IMR-90 (cell line): ENCODE measurements at regions not wholly inside any gene's neighbourhood (a gene's known extent, or its start where the extent isn't known, plus 50 kb on each side); places are given as distances from the start of the nearest gene placed in this dataset.

Experiments used
- ATAC-seq: fragments of 200-7000 bp; cut with Tn5 transposase; 2 replicates; pipeline ENCODE4 v1.9.1; 2020; ENCODE audit warnings: low read depth, mild to moderate bottlenecking, moderate library complexity
- BruUV-seq: library from RNA; stranded (reverse); fragments of 400-500 nt; replicated peaks from 2 replicates; lab custom pipeline; 2021; lab: Mats Ljungman, UMichigan
- CTCF ChIA-PET: fragments of 300-600 bp; formaldehyde crosslinking; extraction: SDS; loops from one replicate; lab custom pipeline; 2021; ENCODE audit warnings: antibody characterized with exemption; lab: Yijun Ruan, JAX
- POLR2A ChIA-PET: fragments of 300-600 bp; sonication (Branson Sonifier 250); formaldehyde crosslinking; loops from one replicate; lab custom pipeline; 2022; ENCODE audit warnings: antibody characterized with exemption; ENCODE audit not compliant: unreplicated experiment; lab: Charles Lee
- DNase-seq: peaks from one replicate; pipeline ENCODE4 v3.0.0; 2013
- H2AFZ ChIP-seq: replicated peaks from 2 replicates; pipeline ENCODE3; 2013; ENCODE audit warnings: low read length, mild to moderate bottlenecking; ENCODE audit not compliant: poor library complexity
- H2AK5ac ChIP-seq: 2 replicates; pipeline ENCODE4 v1.6.1; 2013; ENCODE audit warnings: low read depth, low read length, inconsistent platforms
- H2AK9ac ChIP-seq: replicated peaks from 2 replicates; pipeline ENCODE3; 2013; ENCODE audit warnings: mild to moderate bottlenecking, low read depth, low read length, moderate library complexity; ENCODE audit not compliant: poor library complexity
- H2BK120ac ChIP-seq: 2 replicates; pipeline ENCODE4 v1.6.1; 2013; ENCODE audit warnings: low read depth, low read length, inconsistent platforms
- H2BK15ac ChIP-seq: 3 replicates; pipeline ENCODE4 v1.6.1; 2013; ENCODE audit warnings: low read depth, low read length, inconsistent platforms
- H2BK20ac ChIP-seq: 2 replicates; pipeline ENCODE4 v1.6.1; 2013; ENCODE audit warnings: low read depth, mild to moderate bottlenecking, inconsistent platforms, low read length, moderate library complexity
- H2BK5ac ChIP-seq: 2 replicates; pipeline ENCODE4 v1.6.1; 2013; ENCODE audit warnings: mild to moderate bottlenecking, low read depth, low read length, inconsistent platforms; ENCODE audit not compliant: poor library complexity, severe bottlenecking
- H3K14ac ChIP-seq: replicated peaks from 2 replicates; pipeline ENCODE4 v1.6.1; 2013; ENCODE audit warnings: low read depth, low read length, inconsistent platforms
- H3K18ac ChIP-seq: 2 replicates; pipeline ENCODE4 v1.6.1; 2013; ENCODE audit warnings: low read depth, low read length, control low read depth
- H3K23ac ChIP-seq: 2 replicates; pipeline ENCODE4 v1.6.1; 2013; ENCODE audit warnings: low read depth, low read length, inconsistent platforms
- H3K27ac ChIP-seq: 2 replicates; pipeline ENCODE4 v1.5.1; 2013; ENCODE audit warnings: mild to moderate bottlenecking, control low read depth, low read length; ENCODE audit not compliant: insufficient read depth
- H3K27me3 ChIP-seq: 2 replicates; pipeline ENCODE4 v1.6.1; 2013; ENCODE audit warnings: low read length; ENCODE audit not compliant: control insufficient read depth, insufficient read depth
- H3K36me3 ChIP-seq: 2 replicates; pipeline ENCODE4 v1.6.1; 2013; ENCODE audit warnings: low read length, mixed read lengths; ENCODE audit not compliant: control insufficient read depth, insufficient read depth
- H3K4ac ChIP-seq: 2 replicates; pipeline ENCODE4 v1.6.1; 2013; ENCODE audit warnings: low read depth, low read length, inconsistent platforms
- H3K4me1 ChIP-seq: 2 replicates; pipeline ENCODE4 v1.6.1; 2013; ENCODE audit warnings: low read length, mixed read lengths; ENCODE audit not compliant: control insufficient read depth, insufficient read depth
- H3K4me2 ChIP-seq: 2 replicates; pipeline ENCODE4 v1.6.1; 2013; ENCODE audit warnings: low read depth, mild to moderate bottlenecking, control low read depth, low read length, moderate library complexity
- H3K4me3 ChIP-seq: 2 replicates; pipeline ENCODE4 v1.5.1; 2013; ENCODE audit warnings: low read depth, mild to moderate bottlenecking, control low read depth, low read length, moderate library complexity; ENCODE audit not compliant: insufficient read depth
- H3K56ac ChIP-seq: 2 replicates; pipeline ENCODE4 v1.6.1; 2013; ENCODE audit warnings: low read length, inconsistent platforms; ENCODE audit not compliant: insufficient read depth; ENCODE audit errors: extremely low read depth
- H3K79me1 ChIP-seq, 2 experiments: 2 replicates each; pipeline ENCODE4 v1.6.1; 2013; ENCODE audit warnings: low read length in 2 of 2, inconsistent platforms in 1 of 2, low read depth in 1 of 2
- H3K9ac ChIP-seq: 2 replicates; pipeline ENCODE4 v1.6.1; 2013; ENCODE audit warnings: low read depth, low read length, control low read depth
- H3K9me1 ChIP-seq: 2 replicates; pipeline ENCODE4 v1.6.1; 2013; ENCODE audit warnings: low read length, inconsistent platforms; ENCODE audit not compliant: insufficient read depth
- H3K9me3 ChIP-seq: 2 replicates; pipeline ENCODE4 v1.6.1; 2013; ENCODE audit warnings: low read length; ENCODE audit not compliant: control insufficient read depth, insufficient read depth
- H4K20me1 ChIP-seq: 2 replicates; pipeline ENCODE4 v1.6.1; 2013; ENCODE audit warnings: low read length, inconsistent platforms; ENCODE audit not compliant: insufficient read depth
- H4K5ac ChIP-seq: 2 replicates; pipeline ENCODE4 v1.6.1; 2013; ENCODE audit warnings: mild to moderate bottlenecking, low read depth, low read length, control low read depth
- H4K8ac ChIP-seq, 2 experiments: 2 replicates each; pipeline ENCODE4 v1.6.1; 2013; ENCODE audit warnings: low read depth in 2 of 2, low read length in 2 of 2, control low read depth in 1 of 2, inconsistent platforms in 1 of 2
- H4K91ac ChIP-seq: 2 replicates; pipeline ENCODE4 v1.6.1; 2013; ENCODE audit warnings: low read depth, low read length, inconsistent platforms; ENCODE audit not compliant: insufficient read depth
- BHLHE40 ChIP-seq: fragments of 150-350 bp; IDR thresholded peaks from 2 replicates; pipeline ENCODE4 v1.6.1; 2016; ENCODE audit warnings: mild to moderate bottlenecking, low read depth, low read length
- CEBPB ChIP-seq: IDR thresholded peaks from 2 replicates; pipeline ENCODE4 v1.6.1; 2012; ENCODE audit warnings: low read depth, low read length, improper control_type of control experiment
- CHD1 ChIP-seq: IDR thresholded peaks from 2 replicates; pipeline ENCODE4 v1.6.1; 2012; ENCODE audit warnings: low read depth, low read length, improper control_type of control experiment
- CTCF ChIP-seq: conservative IDR thresholded peaks from 2 replicates; pipeline ENCODE4 v1.5.1; 2012; ENCODE audit warnings: mild to moderate bottlenecking, low read depth, low read length, improper control_type of control experiment
- MAFK ChIP-seq: IDR thresholded peaks from 2 replicates; pipeline ENCODE4 v1.6.1; 2012; ENCODE audit warnings: low read depth, low read length, improper control_type of control experiment
- MXI1 ChIP-seq: IDR thresholded peaks from 2 replicates; pipeline ENCODE4 v1.6.1; 2012; ENCODE audit warnings: low read depth, mild to moderate bottlenecking, low read length, moderate library complexity, borderline replicate concordance
- NFE2L2 ChIP-seq: fragments of 150-350 bp; IDR thresholded peaks from 2 replicates; pipeline ENCODE4 v1.6.1; 2016; ENCODE audit warnings: low read depth, mild to moderate bottlenecking, low read length
- POLR2A ChIP-seq: IDR thresholded peaks from 2 replicates; pipeline ENCODE4 v1.6.1; 2012; ENCODE audit warnings: mild to moderate bottlenecking, low read depth, low read length
- RAD21 ChIP-seq: IDR thresholded peaks from 2 replicates; pipeline ENCODE4 v1.6.1; 2012; ENCODE audit warnings: low read length, improper control_type of control experiment
- WGBS, 2 experiments: methylation state at CpG; one replicate each; pipeline versions ENCODE4 v1.1.5 to v1.1.7; 2013; ENCODE audit warnings: missing lambda C conversion rate in 2 of 2; ENCODE audit not compliant: insufficient read length in 1 of 2; ENCODE audit errors: extremely low coverage in 2 of 2; 5-methylcytosine and 5-hydroxymethylcytosine counted together
- dilution Hi-C: fragments of 300-500 bp; cut with HindIII; formaldehyde crosslinking; loops from one replicate; pipeline ENCODE4 v1.14.3; 2018; ENCODE audit warnings: low sequenced_read_pairs; ENCODE audit not compliant: unreplicated experiment
- in situ Hi-C: fragments of 300-500 bp; cut with MboI; formaldehyde crosslinking; loops from 3 replicates; pipeline ENCODE4 v1.14.3; 2019; ENCODE audit warnings: low sequenced_read_pairs, inconsistent platforms, mixed read lengths
- intact Hi-C: fragments of 100-400 bp; cut with micrococcal nuclease; formaldehyde crosslinking; loops from 2 replicates; pipeline ENCODE4 v1.10.0; 2022
- TF ChIP-seq, protein P1 (sequence below): fragments of 150-350 bp; IDR thresholded peaks from 2 replicates; pipeline ENCODE4 v1.6.1; 2017; ENCODE audit warnings: mild to moderate bottlenecking, antibody characterized with exemption, low read length, low read depth

DNA sequence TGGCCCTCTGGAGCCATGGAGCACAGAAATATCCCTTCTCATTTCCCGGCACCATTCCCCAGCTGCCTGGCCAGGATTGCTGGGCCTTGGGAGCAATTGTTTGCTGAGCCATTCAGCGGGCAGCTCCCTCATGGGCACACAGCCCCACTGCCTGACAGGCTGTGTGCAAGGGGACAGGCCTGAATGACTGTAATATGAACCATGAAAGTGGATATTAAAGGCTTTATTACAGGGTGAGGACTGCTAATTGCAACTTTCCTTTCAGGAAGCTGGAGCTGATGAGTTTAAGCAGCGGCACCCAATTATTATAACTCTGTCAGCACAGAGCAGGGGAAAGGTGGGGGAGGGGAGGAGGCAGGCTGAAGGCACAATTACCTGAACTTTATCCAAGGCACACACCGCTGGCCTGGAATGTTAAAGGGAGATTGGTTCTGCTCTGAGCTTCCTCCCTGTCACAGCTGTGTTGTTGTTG is 159.8 kb upstream of the SDK2 start:
- Histone ChIP-seq H4K5ac (no peak overlapping the region), H4K20me1 (no peaks in the 10 kb centered on the region), H4K8ac (no peak overlapping the region), H3K27ac (no peak overlapping the region), H2AK9ac (no peak overlapping the region), H2BK120ac (no peak overlapping the region), H2BK15ac (no peak overlapping the region), H2AFZ (no peak overlapping the region), H4K91ac (no peak overlapping the region), H3K14ac (no peak overlapping the region), H3K9me3 (peaks cover 29% of the 10 kb centered on the region), H3K4me1 (no peaks in the 10 kb centered on the region), H3K4me2 (no peak overlapping the region), H2AK5ac (no peak overlapping the region), H3K4ac (no peak overlapping the region), H3K9ac (no peak overlapping the region), H3K36me3 (no peaks in the 10 kb centered on the region), H3K27me3 (no peaks in the 10 kb centered on the region), H3K4me3 (no peak overlapping the region), H3K23ac (no peak overlapping the region), H3K9me1 (no peaks in the 10 kb centered on the region), H3K18ac (no peak overlapping the region), H3K56ac (no peak overlapping the region), H2BK5ac (no peak overlapping the region), H3K79me1 (no peaks in the 10 kb centered on the region), H2BK20ac (no peak overlapping the region)
- POLR2A ChIA-PET: no interaction called here
- intact Hi-C loops: no loop called here
- dilution Hi-C loops: no loop called here
- no peak for DNase-seq
- CTCF ChIA-PET: no interaction called here
- in situ Hi-C loops: no loop called here
- no TSS peak for BruUV-seq
- no CpG with 5 or more reads among the region's 4 CpGs for WGBS, 2 experiments
- no peak for ATAC-seq
- TF ChIP-seq MXI1: no peak
- TF ChIP-seq MAFK: no peak
- TF ChIP-seq BHLHE40: no peak
- TF ChIP-seq, protein P1, sequence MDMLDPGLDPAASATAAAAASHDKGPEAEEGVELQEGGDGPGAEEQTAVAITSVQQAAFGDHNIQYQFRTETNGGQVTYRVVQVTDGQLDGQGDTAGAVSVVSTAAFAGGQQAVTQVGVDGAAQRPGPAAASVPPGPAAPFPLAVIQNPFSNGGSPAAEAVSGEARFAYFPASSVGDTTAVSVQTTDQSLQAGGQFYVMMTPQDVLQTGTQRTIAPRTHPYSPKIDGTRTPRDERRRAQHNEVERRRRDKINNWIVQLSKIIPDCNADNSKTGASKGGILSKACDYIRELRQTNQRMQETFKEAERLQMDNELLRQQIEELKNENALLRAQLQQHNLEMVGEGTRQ: no peak
- no peak for TF ChIP-seq CEBPB
- TF ChIP-seq POLR2A: no peak
- TF ChIP-seq RAD21: no peak
- TF ChIP-seq CTCF: no peak
- no peak for TF ChIP-seq NFE2L2
- TF ChIP-seq CHD1: no peak
